GM04503 (cell line): ENCODE measurements at regions not wholly inside any gene's neighbourhood (a gene's known extent, or its start where the extent isn't known, plus 50 kb on each side); places are given as distances from the start of the nearest gene placed in this dataset.
"Not testable (repeated sequence)": the region's sequence is repeated elsewhere in the genome, so short reads cannot be mapped to it uniquely, and the experiment has no call there.

ENCODE experiments used
- DNase-seq: peaks from one replicate; pipeline ENCODE4 v3.0.0-alpha.2; 2012; ENCODE audit warnings: low read depth

DNA sequence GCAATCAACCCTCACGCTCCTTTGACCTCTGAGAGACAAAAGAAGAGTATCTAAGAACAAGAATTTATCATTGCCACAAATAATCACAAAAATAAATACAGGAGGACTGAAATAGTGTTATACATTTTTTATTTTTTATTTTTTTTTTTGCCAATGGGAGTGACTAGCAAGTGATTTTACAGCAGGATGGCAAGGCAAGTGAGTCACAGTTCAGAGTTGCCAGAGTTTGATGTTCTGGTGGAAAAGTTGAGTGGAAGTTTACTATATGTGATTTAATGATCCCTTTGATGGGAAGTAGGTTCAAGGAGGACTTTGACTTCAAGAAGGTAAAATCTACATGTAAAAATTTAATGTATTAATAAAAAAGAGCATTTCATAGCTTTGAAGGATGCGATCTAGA is 2691.4 kb downstream of the PCDH9 start:
- DNase-seq = no peak

DNA sequence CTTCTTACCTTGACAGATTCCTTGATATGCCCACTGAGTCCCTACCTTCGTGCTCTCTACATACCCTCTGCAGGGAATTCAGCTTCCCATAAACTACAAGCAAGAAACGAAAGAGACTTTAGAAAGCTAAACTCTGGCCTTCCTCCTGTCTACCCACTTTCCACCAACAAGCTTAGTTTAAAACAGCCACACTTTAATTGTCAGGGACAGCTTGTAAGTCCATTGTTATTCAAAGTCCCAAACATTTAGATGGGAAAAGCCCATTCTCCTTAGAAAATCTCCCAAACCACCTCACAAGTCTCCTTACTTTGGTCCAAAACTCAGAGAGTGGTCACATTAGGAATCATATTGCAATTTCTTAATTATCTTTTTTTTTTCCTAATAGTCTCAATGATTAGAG is 2695.8 kb downstream of the PCDH9 start:
- DNase-seq = no peak

DNA sequence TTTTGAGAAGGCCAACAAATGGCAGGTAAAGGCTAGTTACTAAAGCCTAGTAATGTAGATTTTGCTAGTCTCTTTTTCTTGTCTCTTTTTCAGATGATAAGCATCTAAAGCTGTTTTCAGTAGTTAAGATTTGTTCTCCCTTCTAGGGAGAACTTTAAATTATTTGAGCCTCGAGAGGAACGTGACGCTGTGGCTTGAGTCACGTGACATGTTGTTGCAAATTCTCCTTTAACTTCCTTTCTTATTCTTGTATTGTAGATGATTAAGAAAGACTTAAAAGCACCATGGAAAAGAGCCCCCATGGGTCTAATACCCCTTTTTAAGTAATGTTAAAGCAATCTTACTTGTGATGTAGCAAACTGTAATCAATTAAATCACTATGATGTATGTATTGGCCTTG is 2698.7 kb downstream of the PCDH9 start:
- DNase-seq = no peak

DNA sequence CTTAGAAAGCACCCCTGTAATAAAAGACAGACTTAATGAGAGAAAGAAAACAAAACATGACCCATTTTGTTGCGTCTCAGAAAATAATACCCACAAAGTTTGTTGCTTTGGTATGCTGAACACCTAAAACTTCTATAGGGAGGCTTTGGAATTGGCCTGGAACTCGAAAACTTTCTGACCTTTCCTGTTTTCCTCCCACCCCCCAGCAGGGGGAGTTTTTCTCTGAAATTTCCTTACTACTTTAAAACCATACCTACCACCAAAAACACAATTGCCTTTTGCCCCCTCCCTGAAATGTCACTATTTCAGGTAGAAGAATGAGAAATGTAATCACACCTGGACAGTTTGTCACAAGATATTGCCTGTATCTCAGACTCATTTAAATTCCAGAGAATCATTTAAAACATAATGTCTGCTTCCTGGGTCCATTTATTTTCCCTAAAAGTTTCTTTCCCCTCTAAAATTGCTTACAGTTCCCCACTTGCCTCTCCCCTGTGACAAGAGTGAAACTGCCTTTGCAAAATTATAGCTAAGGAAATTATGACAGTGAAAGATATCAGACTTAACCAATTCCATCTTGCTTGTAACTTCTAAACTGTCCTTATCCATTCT is 2700.2 kb downstream of the PCDH9 start:
- no peak for DNase-seq

DNA sequence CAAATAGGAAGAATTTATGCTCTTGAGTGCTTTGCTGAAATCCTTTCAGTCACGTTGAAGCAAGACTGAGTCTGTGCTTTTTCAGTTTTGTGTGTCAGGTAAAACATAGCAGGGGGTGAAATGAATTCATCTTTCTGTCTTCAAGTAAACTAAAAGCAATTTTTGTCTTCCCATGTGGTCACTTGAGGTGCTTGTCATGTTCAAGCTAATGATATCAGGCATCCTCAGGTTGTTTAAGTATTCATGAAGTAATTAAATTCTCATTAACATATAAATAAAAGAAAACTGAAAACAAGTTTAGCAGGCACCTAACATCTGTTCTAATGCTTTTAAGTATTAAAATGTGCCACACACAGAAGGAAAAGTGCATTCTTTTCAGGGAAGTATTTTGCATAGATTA is 2701.3 kb downstream of the PCDH9 start:
- no peak for DNase-seq

DNA sequence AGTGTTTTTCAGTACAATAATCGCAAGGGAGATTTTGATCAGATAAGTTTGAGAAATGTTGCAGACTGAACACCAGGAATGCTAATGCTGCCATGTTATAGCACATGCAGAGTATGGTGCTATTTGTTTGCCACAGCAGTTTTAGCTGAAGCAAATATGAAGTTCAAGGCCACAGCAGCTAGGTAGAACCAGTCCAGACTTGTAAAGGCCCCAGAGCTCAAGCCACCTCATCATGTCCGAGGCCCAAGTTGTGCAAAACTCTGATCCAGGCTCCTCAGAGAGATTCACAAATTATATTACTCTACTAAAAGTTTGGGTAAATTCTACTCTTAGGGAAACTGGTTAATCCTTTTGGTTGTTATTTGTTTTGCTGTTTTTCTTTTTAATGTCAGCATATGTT is 2702.6 kb downstream of the PCDH9 start:
- no peak for DNase-seq

DNA sequence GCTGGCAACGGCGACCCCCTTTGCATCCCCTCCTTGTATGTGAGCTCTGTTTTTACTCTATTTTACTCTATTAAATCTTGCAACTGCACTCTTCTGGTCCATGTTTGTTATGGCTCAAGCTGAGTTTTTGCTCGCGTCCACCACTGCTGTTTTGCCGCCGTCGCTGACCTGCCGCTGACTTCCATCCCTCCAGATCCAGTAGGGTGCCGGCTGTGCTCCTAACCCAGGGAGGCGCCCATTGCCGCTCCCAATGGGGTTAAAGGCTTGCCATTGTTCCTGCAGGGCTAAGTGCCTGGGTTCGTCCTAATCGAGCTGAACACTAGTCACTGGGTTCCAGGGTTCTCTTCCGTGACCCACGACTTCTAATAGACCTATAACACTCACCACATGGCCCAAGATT is 2704.4 kb downstream of the PCDH9 start:
- no peak for DNase-seq

DNA sequence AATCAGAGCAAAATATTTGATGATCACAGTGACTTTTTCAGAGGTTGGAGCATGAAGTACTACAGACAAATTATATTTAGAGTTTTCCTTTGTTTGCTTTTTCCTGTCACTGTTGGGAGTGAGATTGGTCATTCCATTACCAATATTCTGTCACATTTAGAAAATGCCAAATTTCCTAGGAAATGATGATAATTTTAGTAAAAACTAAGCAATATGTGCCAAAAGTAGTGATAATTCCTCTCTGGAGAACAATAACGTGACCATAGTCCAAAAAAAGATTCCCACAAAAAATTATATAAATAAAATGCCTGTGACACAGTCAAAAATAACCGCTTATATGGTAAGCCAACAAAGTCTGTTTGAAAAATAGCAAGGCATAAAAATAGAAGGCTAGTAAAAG is 2719.4 kb downstream of the PCDH9 start:
- no peak for DNase-seq

DNA sequence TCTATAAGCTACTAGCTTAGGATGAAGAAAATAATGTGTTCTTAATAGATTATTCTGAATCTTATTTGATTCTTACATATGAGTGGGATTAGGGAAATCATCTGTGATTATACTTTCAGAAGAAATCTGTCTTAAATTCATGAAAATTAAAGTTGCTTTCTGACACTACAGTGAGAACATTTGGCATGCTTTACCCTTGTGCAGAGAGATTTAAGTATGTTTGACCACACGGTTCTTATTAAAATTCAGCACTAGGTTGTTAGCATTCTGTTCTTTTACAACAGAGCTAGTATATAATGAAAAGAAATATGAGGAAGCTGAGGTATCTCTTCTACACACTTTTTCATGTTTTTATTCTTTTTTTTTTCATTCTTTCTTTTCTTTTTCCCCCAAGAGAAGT is 2723.9 kb downstream of the PCDH9 start:
- no peak for DNase-seq

DNA sequence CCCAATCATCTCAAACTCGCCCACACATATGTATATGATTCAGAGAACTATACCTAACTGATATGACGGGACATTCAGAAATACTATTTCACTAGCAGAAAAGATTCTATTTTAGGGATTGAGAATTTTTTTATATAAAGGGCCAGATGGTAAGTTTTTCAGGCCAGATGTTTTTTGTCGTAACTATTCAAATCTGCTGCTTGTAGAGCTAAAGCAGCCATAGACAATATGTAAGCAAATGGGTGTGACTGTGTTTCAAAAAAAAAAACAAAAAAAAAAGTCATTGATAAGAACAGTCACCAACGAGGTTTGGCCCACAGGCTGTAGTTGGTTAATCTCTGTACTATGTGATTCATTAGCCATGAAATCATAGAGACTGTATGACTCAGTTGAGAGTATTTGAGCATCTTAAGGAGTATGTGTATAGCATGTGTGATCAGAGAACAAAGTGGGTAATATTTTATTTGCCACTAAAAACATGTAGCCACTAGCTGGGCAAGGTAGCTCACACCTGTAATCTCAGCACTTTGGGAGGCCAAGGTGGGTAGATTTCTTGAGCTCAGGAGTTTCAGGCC is 2724.7 kb downstream of the PCDH9 start:
- peak; percentile 7 for DNase-seq

DNA sequence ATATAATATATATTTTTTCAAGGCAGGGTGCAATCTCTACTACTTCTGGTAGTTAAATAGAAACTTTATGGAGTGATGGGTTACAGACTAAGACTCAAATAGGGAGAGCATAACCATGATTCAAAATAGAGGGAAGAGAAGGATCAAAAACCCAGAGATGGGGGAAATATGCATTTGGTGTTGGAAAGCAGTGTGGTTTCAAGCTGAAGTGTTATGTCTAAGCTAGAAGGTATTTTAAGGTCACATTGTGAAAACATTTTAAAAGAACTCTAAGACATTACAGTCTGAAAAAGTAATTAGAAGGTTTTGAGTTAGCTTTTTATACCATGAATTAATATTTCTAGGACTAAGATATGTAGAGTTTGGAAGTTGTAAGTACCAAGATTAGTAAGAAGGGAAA is 2741.4 kb downstream of the PCDH9 start:
- no peak for DNase-seq

DNA sequence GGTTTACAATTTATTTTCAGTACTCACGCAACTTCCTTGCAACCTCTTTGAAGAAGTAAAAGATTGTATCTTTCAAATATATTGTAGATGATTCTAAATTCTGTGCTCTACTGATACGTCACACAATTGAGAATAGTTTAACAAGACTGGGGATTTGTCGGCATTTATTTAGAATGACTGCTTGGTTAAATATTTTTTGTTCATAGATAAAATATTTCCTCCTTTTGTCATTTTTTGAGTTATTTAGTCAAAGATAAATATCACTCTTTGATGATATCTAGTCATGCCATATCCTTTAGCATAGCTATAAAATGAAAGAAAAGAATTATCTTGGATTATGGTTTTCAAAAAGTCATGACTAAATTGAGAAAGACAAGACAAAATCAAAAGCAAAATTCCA is 2747.8 kb downstream of the PCDH9 start:
- no peak for DNase-seq

DNA sequence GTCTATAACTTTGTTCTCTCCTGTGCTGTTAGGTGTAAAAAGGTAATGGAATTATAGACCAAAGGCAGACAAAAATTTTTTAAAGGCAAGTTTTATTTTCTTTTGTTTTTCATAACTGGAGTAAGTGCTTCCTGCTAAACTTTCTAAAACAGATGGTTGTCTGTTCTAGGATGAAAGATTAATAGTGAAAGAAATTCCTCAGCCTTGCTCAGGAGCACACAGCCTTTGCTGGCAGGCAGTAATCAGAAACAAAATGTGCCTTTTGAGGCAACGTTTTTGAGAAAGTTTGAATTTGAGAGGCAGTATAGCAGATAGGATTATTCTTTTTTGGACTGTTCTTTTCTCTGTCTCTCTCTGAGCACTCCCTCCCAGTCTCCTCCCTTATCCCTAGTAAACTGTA is 2749.5 kb downstream of the PCDH9 start:
- no peak for DNase-seq

DNA sequence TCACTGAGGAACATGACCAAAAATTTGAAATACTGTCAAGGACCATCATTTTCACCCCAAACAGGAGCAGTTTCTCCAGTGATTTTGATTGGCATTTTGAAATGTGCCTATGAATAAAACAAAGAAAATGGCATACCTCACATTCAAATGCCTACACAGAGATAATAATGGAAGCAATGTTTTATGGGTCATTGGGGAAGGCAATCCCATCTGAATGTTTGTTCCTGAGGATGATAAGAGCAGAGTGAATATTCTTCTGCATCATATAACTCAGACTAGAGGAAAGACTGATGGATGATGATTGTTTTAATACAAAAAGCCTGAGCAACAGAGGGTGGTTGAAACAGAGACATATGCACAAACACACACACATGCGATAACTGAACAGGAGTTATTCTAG is 2749.9 kb downstream of the PCDH9 start:
- DNase-seq = no peak

DNA sequence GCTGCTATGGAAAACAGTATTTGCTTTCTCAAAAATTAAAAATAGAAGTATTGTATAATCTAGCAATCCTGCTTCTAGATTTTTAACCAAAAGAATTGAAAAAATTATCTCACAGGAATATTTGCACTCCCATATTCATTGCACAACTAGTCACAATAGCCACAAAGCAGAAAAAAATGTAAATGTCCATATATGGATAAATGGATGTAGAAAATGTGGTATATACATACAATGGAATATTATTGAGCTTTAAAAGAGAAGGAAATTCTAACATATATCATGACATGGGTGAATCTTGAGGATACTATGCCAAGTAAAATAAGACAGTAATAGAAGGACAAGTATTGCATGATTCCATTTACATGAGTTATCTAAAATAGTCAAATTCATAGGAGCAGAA is 2753.0 kb downstream of the PCDH9 start:
- DNase-seq = no peak

DNA sequence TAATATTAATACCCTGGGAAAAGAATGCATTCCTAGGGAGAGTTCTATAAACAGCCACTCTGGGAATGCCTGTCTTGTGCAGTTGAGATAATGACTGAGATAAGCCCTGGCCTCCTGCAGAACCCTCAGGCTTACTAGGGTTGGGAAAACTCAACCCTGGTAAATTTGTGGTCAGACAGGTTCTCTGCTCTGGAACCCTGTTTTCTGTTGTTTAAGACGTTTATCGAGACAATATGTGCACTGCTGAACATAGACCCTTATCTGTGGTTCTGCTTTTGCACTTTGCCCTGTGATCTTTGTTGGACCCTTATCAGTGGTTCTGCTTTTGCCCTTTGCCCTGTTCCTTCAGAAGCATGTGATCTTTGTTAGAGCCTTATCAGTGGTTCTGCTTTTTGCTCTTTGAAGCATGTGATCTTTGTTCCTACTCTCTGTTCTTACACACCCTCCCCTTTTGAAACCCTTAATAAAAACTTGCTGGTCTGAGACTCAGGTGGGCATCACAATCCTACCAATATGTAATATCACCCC is 2754.0 kb downstream of the PCDH9 start:
- DNase-seq = not testable (repeated sequence)

DNA sequence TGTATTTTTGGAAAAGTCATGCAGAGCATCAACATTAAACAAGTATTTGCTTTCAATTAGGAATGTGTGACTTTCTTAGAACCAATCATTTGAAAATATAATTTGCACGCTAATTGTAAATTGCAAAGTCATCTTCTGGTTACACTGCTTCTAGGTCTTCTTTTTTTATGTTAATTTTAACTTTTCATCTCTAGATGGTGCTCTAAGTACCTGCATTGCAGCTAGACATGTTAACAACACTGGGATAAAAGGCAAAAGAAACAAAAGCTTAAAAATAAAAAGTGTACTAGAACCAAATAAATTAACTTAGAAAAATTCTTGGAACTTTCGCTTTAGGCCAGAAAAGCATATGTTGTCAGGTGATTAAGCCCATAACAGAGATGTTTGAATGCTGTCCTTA is 2758.2 kb downstream of the PCDH9 start:
- DNase-seq = peak; percentile 7

DNA sequence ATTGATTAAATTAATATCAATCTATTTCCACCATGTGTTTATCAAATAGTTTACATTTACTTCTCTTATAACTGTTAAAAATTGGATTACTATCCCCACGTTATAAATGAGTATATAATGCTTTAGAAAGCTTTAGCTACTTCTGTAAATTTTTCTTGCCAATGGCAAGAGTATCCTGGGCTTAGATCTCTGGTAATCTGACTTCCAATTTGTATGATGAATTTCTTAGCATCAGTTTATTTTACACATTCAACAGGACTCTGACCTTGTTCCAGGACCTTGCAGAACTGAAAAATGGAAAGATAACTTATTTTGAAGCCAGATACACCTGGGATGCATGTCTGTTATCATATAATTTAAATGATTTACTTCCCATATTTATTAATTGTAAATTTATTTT is 2759.4 kb downstream of the PCDH9 start:
- DNase-seq = no peak

DNA sequence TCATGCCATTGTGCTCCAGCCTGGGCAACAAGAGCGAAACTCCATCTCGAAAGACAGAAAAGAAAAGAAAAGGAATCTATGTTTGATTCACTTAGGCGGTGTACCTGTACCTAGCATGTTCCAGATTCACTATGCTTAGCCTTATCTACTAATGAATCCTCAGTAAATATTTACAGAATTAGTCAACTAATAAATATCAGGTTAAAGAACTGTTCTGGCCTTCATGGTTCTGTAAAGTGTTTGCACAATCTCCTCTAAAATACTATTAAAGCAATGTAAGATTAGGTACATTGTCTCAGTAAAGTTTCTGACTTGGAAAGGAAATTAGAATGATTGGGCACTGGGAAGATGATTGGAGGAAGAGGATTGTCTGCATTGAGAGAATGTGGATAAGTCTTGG is 2770.4 kb downstream of the PCDH9 start:
- no peak for DNase-seq

DNA sequence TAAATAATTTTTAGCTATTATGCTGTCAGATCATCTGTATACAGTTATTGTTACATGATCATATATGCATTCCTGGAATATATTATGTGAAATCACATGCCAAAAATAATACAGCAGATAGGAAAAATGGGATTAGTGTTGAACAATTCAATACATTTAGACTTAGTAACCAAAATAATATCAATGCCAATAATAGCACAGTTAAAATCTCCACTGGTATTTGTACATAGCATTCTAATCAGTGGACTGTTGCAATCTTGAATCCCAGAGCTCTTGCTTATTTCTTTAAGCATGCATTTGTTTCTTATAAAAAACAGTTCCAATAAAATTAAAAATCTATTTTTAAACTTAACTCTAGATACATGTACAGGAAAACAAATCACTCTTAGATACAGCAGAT is 2772.2 kb downstream of the PCDH9 start:
- no peak for DNase-seq

DNA sequence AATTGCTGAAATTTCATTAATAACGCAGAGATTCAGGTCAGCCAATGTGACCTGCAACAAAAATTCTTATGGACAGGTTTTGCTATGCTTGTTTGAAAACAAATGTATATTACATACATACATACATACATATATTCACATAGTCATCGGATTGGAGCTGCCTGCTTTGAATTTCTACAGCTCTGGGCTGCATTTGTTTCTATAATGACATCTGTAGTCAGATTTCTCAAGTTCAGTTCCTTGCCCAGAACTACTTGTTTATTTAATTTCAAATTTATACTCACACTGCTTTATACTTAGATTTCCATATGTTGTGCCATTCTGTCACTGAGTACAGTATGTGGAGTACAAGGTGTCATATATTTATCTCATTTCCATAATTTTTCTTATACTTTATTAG is 2775.0 kb downstream of the PCDH9 start:
- no peak for DNase-seq

DNA sequence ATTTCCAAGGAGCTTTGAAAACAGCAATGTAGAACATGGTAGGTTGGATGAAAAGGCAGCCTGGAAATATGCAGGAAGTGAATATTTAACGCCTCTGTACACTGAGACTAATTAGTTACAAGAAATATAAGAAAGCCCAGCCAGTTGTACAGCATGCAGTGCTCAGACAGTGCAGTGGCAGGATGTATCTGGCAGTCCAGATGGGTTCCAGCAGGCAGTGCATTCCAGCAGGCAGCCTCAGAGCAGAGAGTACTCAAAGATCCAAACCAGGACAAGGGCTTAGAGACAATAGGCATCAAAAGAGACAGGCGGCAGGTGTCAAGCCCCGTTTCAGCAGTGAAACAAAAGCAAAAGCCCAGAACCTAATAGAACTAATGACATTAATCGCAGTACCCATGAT is 2776.3 kb downstream of the PCDH9 start:
- no peak for DNase-seq

DNA sequence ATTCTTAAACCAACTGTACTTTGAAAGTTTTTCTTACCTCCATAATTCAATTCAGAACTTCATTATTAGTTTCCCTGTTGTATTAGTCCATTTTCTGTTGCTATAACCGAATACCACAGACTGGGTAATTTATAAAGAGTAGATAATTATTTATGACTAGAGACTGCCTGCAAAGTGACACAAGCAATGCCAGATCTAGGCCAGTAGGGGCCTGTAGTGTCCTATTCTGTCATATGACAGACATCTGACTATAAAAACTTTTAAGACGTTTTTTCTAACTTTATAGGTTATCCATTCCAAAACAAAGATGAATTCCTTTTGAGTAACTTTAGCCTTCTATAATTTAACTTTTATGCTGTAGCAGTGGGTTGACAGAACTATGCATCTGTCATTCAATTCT is 2783.8 kb downstream of the PCDH9 start:
- DNase-seq = no peak

DNA sequence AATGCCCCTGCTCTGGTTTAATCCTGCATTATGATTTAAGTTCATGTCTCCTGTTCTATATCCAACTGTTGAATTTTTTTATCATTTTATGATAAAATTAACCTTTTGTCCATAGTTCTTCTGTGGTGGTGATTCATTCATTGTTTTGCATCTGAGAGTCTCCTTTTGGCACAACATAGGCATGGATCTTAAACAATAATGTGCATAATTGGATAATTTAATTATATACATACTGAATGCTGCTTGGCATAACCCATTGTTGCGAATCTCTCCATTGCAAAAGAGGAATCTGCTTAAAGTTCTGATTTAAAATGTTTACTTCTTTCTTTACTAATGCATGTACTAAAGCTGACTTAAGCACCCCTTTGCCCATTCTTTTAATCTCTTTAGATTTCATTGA is 2788.4 kb downstream of the PCDH9 start:
- DNase-seq = no peak
